Eye (tissue), 1 donor: ENCODE measurements at regions not wholly inside any gene's neighbourhood (a gene's known extent, or its start where the extent isn't known, plus 50 kb on each side); places are given as distances from the start of the nearest gene placed in this dataset.

Experiments used
- DNase-seq: peaks from one replicate; pipeline ENCODE4 v3.0.0-alpha.2; 2015

DNA sequence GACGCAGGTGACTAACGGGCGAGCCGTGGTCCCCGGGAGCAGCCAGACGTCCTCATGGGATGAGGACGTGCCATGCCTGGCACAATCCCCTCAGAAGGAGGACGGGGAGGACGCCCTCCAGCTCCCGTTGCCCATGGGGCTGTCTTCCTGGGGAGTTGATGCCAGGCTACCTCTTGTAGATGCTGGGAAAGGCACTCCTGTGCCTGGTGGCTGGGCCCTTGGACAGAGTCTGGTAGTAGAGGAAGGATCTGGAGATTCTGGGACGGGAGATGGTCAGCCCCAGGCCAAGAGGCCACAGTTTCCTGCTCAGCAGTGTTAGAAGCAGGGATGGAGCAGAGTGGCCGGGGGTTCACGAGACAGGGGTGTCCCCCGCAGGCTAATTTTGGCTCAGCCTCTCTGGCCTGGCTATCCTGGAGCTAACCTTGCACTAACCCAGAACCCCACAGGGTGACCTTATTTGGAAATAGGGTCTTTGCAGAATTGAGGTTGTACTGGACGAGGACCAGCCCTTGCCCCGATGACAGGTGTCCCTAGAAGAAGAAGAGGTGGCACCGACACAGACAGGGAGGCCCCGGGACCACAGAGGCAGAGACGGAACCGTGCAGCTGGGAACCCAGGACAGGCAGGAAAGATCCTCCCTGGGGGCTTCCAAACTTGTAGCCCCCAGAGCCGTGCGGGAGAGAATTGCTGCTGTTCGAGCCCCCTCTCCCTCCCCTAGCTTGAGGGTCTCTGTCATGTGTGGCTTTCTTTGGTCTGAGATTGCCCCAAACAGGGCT, 50.1 kb upstream of the ADRA2C start:
- no peak for DNase-seq

GRCh38 chr4:3715061-3715854, 50.9 kb upstream of the ADRA2C start:
- peak; percentile 54 for DNase-seq

DNA sequence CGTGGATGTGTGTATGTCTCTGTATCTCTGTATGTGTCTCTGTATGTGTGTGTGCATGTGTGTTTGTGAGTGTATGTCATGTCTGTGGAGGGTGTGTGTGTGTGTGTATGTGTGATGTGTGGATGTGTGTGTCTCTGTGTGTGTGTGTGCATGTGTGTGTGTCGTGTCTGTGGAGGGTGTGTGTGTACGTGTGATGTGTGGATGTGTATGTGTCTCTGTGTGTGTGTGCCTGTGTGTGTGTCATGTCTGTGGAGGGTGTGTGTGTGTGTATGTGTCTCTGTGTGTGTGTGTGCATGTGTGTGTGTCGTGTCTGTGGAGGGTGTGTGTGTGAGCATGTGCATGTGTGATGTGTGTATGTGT, 51.6 kb upstream of the ADRA2C start:
- no peak for DNase-seq

- DNase-seq = no peak
Measured at GRCh38 chr4:3713817-3714641, 52.2 kb upstream of the ADRA2C start.

GRCh38 chr4:3713346-3713745, 52.8 kb upstream of the ADRA2C start:
- DNase-seq = no peak

DNA sequence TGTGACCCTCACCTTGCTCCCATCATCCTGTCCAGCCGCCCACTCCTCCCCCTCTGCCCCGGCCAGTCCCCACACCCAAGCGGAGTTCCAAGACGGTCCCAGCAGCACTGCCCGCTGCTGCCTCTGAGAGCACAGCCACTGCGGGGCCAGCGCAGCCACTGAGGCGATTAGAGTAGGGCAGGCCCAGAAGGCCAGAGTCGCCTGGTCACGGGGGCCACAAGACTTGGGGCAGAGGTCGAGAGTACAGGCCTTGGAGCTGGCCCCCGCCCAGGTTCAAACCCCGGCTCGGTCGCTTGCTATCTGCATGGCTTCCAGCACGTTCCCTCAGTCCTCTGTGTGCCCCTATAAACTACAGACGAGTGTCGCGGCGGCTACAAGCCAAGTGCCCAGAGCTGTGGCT, 53.2 kb upstream of the ADRA2C start:
- no peak for DNase-seq

DNA sequence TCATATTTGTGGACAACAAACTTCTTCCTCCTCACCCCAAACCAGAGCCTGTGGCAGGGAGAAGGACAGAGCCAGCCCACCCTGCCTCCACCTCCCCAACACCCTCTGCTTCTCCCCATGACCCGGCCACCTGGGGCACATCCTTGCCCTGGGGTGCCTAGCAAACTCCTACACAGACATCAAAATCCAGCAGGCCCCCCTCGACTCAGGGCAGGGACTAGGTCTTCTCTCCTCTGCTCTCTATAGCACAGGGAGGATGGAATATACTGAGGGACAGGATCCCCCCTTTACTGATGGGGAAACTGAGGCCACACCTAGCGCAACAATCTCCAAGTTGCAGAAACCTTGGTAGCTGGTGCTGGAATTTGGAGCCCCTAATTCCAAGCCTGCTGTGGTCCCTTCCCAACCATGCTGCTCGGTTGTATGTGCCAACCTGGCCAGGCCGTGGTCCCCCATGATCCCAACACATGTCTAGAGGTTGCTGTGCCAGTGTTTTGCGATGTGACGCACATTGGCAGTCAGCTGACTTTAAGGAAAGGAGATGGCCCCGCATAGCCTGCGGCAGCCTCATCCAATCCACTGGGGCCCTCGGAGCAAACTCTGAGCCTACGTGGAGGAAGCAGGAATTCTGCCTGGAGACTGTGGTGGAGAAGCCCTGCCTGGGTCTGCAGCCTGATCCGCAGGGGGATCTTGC, 53.9 kb upstream of the ADRA2C start:
- no peak for DNase-seq

GRCh38 chr4:3711183-3712111, 54.7 kb upstream of the ADRA2C start:
- DNase-seq = no peak

DNA sequence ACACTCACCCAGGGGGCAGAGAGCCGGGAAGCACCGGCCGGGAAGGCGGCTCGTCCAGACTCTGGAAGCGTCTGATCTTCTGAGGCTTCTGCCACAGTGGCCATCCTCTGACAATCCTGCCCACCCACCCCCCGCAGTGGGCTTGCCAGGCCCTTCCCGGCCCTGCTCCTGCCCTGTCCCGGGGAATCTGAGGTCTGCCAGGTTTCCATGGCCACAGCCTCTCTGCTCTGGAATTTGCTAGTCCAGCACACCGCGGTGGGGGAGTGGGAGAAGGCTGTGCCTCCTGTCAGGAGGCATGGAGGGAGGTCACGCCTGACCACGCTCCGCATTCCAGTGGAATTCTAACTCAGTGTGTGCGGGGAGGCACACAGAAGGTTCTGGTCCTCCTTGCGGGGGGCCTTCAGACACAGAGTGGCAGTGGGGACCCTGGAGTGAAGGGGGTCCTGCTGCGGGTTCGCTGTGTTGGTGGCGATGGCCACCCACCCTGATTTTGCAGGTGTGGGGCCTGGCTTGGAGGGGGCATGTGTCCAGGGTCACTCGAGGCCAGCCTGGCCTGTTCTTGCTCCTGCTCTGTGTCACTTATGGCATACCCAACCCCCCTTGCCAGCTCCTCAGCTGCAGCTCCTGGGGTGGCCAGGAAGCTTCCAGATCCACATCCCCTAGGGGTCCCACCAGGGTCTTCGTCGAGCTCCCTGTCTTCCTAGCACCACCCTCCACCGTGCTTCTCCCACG, 55.6 kb upstream of the ADRA2C start:
- peak; percentile 76 for DNase-seq

DNA sequence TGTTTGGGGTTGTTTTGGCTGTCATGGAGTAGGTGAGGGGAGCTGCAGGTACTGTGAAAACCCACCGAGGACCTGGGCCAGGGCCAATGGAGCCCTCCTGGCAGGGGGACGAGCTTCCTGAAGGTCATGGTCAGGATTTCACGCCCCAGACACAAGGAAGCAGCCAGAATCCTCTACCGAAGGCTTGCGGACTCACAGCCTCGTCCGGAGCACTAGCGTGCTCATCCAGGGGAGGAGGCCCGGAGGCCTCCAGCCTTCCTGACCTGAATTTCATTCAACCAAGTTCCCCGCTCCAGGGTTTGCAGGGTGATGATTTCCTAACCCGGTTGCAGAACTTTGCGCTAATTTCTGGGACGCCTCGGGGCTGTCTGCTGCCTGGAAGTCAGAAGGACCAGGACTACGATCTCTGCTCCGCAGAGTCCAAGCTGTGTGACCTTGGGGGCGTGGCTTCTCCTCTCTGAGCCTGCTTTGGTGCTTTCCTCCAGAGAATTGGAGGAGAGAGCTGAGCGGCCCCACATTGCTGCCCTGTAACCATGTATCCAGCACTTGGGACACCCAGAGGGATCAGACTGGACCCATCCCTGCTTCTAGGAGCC, 56.2 kb upstream of the ADRA2C start:
- DNase-seq = no peak

DNA sequence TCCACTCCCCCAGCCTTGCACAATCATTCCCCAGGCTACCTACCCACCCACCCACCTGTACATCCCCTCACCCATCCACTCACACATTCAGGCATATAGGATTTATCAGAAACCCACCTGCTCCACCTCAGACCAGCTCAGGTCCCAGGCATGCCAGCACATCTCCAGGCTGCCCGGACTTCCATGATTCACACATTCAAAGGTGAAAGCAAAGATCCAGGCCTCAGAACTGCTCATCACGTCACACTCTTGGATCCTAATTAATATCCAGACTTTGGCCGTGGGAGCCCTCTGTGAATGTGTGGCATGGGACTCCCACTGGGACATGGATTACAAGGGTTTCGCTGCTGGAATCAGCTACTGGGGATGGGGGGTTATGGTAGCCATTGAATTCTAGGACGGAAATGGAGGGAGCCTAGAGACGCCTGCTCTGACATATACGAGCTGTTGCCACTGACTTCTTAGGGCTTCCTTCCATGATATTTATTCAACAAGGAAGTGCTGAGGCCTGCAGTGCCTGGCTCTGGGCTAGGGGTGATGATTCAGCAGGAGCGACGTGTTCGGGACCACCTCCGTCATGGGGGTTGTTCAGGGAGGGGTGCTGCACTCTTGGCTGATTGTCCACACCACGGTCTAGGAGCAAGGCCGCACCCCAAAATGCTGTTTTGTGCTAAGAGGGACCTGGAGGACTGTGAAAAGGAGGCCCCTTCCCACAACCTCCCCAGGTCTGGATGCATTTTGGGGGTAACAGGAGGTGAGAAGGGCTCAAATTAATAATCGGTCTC, 56.9 kb upstream of the ADRA2C start:
- no peak for DNase-seq

GRCh38 chr4:3708611-3709010, 57.6 kb upstream of the ADRA2C start:
- DNase-seq = no peak

DNA sequence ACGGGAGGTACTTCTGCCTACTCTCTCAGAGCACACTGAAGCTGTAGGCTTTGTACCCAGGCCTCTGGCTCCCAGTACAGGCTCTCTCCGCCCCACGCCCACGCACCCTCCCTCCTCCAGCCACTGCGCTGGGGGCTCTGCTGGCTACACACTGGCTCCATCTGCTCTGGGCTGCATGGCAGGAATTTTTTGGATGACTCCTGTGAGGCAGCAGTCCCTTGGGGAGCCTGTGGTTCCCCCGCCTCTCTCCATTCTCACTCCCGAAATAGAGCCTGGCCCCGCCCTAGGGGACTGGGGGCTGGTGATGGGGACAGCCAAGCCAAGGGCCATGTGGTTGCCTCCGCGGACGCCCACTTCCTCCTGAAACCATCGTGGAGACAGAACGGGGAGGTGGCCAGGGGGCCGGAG, 58.1 kb upstream of the ADRA2C start:
- DNase-seq = no peak

DNA sequence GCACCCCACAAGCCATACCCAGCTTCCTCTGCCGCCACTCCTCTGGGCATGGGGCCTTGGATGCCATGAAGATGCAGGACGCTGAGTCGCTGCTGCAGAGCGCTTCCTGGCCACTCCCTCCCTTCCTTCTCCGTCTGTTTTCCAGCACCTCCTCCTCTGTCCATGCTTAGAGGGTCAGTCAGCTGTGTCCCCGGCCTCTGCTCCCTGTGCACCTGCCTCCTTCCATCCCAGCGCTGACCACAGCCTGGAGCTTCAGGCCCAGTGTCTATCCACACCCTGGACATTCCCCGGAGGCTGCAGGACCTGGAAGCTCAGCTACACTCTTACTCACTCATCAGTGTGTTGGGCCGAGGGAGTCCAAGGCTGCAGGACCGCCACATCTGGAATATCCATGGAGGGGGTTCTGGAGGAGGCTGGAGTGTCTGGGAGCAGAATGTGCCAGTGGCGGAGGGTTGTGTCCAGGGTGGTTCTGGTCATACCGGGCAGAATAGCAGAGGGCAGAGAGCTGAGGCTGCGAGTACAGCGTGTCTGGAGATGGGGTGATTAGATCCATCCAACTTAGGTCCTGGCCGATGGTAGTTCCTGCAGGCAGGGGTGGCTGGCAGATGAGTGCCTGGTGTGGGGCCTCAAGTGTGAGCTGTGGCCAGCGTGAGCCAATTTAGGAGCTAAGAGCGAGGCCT, 58.6 kb upstream of the ADRA2C start:
- no peak for DNase-seq

- no peak for DNase-seq
Measured at GRCh38 chr4:3706565-3707422, 59.4 kb upstream of the ADRA2C start.

DNA sequence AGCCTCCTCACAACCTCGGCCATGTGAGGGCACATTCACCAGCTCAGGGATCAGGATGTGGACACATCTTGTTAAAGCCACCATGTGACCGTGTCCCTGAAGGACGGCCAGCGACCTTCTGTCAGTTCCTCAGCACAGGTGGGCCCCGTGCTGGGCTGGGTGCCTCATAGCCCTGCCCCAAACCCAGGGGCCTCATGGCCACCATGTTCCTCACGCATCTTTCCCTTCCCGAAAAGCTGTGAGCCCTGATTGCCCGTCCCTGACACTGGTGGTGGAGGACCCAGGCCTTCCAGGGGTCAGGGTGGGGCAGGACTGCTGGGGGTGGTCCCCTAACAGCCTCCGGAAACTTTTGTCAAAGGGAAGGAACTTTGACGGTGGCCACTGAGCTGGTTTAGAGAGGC, 60.1 kb upstream of the ADRA2C start:
- DNase-seq = no peak

GRCh38 chr4:3705236-3705987, 60.8 kb upstream of the ADRA2C start:
- no peak for DNase-seq
